ENCODE measurements at regions not wholly inside any gene's neighbourhood (a gene's known extent, or its start where the extent isn't known, plus 50 kb on each side); places are given as distances from the start of the nearest gene placed in this dataset.
"Not testable (repeated sequence)": the region's sequence is repeated elsewhere in the genome, so short reads cannot be mapped to it uniquely, and the experiment has no call there.

DNA sequence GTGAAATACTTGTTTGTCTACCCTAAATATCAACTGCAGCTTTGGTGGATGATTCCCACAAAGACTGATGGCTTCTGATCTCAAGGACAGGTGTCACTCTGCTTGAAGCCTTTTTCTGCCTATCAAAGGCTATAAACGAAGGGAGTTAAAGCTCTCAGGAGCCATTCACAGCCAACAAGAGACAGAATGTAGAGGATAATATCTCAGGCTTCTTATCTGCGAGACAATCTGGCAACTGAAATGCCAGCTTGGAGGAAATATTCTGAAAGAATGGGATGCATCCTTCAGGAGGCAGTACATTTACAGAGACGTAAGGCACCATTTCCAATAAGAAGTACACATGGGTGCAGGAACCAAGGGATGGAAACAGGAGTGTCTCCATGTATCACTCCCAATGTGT, 549.4 kb downstream of the GPAM start:
- no peak for DNase-seq

DNA sequence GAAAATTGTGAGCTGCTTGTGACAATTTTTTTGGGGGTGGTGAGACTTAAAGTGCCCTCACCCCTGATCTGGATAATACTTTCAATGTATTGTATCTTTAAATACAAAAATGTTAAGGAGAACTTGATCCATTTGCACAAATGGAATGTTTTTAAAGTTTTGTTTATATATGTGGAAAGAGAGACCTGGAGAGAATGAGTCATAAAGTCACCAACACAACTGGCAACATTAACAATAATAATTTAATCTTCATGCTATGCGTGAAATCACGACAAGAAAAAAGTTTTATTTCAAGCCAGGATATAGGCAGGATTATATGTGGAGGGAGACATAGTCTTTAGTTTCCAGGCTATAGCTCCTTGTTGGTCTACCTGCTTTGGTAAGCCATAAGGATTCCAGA, 537.5 kb downstream of the GPAM start:
- no peak for DNase-seq

- no peak for DNase-seq
Measured at GRCh38 chr10:111648046-111648445, 535.5 kb downstream of the GPAM start.

GRCh38 chr10:111649080-111649479, 534.5 kb downstream of the GPAM start:
- DNase-seq = not testable (repeated sequence)

DNA sequence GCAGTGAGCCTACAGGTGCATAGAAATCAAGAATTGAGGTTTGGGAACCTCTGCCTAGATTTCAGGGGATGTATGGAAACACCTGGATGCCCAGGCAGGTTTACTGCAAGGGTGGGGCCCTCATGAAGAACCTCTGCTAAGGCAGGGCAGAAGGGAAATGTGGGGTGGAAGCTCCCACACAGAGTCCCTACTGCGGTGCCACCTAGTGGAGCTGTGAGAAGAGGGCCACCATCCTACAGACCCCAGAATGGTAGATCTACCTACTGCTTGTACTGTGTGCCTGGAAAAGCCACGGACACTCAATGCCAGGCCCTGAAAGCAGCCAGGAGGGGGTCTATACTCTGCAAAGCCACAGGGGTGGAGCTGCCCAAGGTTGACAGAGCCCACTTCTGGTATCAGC, 533.5 kb downstream of the GPAM start:
- no peak for DNase-seq

GRCh38 chr10:111656066-111656465, 527.5 kb downstream of the GPAM start:
- no peak for DNase-seq

DNA sequence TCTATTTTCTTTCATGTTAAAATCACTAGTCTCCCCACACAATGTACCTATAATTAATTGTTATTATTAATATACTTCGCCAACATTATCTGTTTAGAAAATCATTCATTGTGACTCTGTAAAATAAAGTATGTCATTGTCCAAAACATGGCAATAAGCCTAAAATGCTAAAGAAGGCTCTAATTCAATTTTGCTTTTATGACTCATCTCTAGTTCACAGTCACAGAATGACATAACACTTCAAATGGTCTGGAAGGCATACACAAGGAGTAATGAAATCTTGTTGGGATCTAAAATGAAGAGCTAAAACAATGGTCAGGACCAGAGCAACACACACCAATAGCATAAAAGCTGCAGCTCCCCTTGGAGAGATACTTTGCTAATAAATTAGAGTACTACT, 505.8 kb downstream of the GPAM start:
- DNase-seq = no peak

GRCh38 chr10:111686796-111687195, 496.8 kb downstream of the GPAM start:
- DNase-seq = no peak

GRCh38 chr10:111698711-111699110, 484.9 kb downstream of the GPAM start:
- DNase-seq = no peak

- no peak for DNase-seq
Measured at GRCh38 chr10:111703986-111704385, 479.6 kb downstream of the GPAM start.

DNA sequence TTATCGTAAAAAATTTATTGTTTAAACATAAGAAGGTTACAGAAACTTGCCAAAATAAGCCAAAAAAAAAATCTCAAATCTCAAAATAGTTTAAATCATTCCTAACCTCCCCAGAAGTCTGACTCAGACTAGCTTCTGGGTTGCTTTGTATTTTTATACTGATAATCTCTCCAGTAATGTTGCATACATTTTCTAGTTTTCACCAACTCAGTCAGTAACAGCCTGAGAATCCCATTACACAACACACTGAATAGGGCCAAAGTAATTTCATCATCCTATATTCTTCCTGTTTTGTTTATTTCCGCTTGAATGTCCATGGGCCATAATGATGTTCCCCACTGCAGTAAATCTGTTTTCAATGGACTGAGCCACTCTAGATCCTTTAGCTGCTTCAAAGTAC, 478.5 kb downstream of the GPAM start:
- DNase-seq = no peak

DNA sequence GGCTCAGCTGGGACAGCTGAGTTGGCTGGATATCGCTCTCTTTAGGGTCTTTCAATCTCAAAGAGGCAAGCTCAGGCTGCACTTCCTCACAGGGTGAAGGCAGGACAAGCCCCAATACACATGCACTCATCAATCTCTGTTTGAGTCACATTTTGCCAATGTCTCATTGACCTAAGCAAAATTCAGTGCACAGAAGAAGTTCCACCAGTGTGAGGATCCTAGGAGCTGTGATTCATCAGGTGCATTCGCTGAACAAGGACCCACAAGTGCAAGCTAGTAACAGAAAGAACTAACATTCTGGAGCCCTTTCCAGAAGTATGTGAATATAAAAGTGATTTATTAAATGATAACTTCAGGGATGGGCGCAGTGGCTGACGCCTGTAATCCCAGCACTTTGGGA, 477.2 kb downstream of the GPAM start:
- no peak for DNase-seq

- no peak for DNase-seq
Measured at GRCh38 chr10:111707076-111707475, 476.5 kb downstream of the GPAM start.

- no peak for DNase-seq
Measured at GRCh38 chr10:111709603-111710002, 474.0 kb downstream of the GPAM start.

- no peak for DNase-seq
Measured at GRCh38 chr10:111716032-111716431, 467.5 kb downstream of the GPAM start.

GRCh38 chr10:111724121-111724520, 459.4 kb downstream of the GPAM start:
- no peak for DNase-seq

DNA sequence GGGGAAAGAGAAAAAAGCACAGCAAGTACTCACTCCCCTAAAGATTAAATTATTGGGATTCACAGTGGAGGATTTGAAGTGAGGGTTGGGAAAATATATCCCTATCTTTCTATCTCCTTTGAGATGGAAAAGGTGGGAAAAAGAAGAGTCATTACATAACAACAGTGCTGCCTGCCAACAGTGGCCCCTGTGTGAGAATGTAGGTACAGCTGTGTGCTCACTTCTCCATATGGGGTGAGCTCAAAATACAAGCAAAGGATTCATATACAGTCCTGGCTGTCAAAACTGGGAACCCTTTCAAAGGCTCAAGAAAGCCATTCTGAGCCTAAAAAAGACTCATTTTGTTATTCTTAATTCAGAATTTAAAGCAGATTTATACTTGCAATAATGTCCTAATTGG, 458.5 kb downstream of the GPAM start:
- no peak for DNase-seq

DNA sequence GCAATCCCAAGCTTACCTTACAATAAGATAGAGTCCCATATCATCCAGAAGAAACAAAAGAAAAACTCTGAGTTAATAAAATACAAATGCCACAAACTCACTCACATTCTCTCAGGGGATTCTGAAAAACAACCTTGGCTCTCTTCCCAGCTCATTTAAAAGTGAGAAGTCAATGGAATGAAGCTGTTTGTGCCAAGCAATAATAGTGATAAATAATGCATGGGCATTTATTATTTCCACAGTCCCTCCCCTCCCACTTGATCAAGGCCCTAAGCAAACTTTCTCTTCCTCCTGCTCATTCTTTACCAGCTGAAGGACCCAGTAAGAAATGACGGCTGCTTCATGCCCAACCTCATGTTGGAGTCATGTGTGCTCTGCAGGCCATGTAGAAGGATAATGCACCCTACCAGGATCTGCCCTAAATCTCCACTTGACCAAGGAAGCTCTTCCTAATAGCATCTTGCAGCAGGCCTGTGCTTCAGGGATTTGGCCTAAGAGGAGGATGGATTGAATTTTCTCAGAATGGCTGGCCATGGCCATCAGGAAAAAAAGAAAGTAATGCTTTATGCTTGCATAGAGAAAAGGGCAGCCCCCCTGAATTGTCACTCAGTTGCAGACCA, 451.3 kb downstream of the GPAM start:
- no peak for DNase-seq

GRCh38 chr10:111739125-111739873, 444.3 kb downstream of the GPAM start:
- DNase-seq = no peak

GRCh38 chr10:111739874-111740139, 443.8 kb downstream of the GPAM start:
- no peak for DNase-seq

GRCh38 chr10:111745982-111746381, 437.6 kb downstream of the GPAM start:
- DNase-seq = no peak

GRCh38 chr10:111747751-111748150, 435.8 kb downstream of the GPAM start:
- no peak for DNase-seq

DNA sequence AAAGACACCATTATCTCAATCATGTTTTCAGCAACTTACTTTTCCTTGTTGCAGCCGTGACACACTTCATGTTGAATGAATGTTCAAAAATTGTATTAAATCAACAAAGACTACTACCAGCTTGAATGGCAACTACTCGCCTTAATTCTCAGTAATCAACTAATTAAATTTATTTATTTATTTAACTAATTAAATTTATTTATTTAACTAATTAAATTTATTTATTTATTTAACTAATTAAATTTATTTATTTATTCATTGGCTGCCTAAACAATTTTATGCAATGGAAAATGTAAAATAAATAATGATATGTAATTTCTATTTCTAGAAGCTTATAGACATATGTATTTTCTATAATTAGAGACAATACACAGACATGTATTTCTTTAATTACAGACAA, 435.4 kb downstream of the GPAM start:
- DNase-seq = no peak

DNA sequence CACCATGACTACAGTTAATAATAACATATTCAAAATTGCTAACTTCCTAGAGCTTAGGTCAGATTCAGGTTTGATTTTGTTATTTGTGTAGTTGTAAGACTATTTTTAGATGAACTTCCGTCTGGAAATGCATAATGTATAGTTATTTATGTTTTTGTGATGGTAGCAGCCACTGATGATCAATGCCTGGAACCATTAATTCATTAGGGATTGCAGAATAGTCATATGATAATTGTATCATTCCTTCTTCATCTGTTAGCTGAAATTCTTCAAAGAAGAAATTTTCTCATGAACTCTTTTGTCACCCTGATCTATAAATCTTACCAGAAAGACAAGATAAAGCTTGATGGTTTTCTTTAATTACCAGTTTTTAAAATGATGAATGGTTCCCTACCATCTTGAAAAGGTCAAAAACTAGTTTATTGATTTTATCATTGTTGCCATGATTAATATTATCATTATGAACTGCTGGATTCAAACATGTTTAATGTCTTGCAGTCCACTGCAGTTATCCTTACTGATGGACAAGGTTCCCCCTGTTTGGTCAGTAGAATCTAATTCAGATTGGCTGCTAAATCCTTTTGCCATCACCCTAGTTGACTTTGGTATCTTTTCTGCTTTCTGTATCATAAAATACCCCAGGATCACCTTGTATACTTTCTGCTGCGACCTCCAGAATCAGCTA, 433.3 kb downstream of the GPAM start:
- DNase-seq = no peak

All from AML-193 (cell line).